Kidney tubule cell (primary cell): ENCODE measurements at regions not wholly inside any gene's neighbourhood (a gene's known extent, or its start where the extent isn't known, plus 50 kb on each side); places are given as distances from the start of the nearest gene placed in this dataset.
A peak's percentile ranks its signal among the peaks of the same experiment; 100 is the strongest.
"Not testable (repeated sequence)": the region's sequence is repeated elsewhere in the genome, so short reads cannot be mapped to it uniquely, and the experiment has no call there.

Experiments used
- DNase-seq: peaks from one replicate; pipeline ENCODE4 v3.0.0-alpha.2; 2018; ENCODE audit warnings: low spot score

GRCh38 chr1:60271041-60271440 lies 197.5 kb upstream of the C1orf87 start:
- no peak for DNase-seq

GRCh38 chr1:60268451-60268850 lies 194.9 kb upstream of the C1orf87 start:
- no peak for DNase-seq

- DNase-seq: peak; percentile 56
These were observed 192.3 kb upstream of the C1orf87 start for GRCh38 chr1:60265560-60266535.

- no peak for DNase-seq
These were observed 189.1 kb upstream of the C1orf87 start for GRCh38 chr1:60262701-60263100.

- DNase-seq: no peak
These were observed 184.0 kb upstream of the C1orf87 start for GRCh38 chr1:60257531-60257930.

- DNase-seq: peak; percentile 46
These were observed 182.0 kb upstream of the C1orf87 start for GRCh38 chr1:60255565-60255964.

- DNase-seq: no peak
These were observed 177.9 kb upstream of the C1orf87 start for GRCh38 chr1:60251426-60251825.

- DNase-seq: not testable (repeated sequence)
These were observed 173.9 kb upstream of the C1orf87 start for GRCh38 chr1:60247467-60247866.

- no peak for DNase-seq
These were observed 171.8 kb upstream of the C1orf87 start for GRCh38 chr1:60245324-60245723.

GRCh38 chr1:60244906-60245305 lies 171.3 kb upstream of the C1orf87 start:
- no peak for DNase-seq

- no peak for DNase-seq
These were observed 161.7 kb upstream of the C1orf87 start for GRCh38 chr1:60235275-60235674.

- DNase-seq: no peak
These were observed 161.2 kb upstream of the C1orf87 start for GRCh38 chr1:60234776-60235175.

GRCh38 chr1:60229821-60230220 lies 156.3 kb upstream of the C1orf87 start:
- no peak for DNase-seq

- peak; percentile 42 for DNase-seq
These were observed 154.5 kb upstream of the C1orf87 start for GRCh38 chr1:60228041-60228491.

- peak; percentile 27 for DNase-seq
These were observed 154.0 kb upstream of the C1orf87 start for GRCh38 chr1:60227601-60228000.

GRCh38 chr1:60225486-60225885 lies 151.9 kb upstream of the C1orf87 start:
- DNase-seq: no peak

- DNase-seq: no peak
These were observed 151.0 kb upstream of the C1orf87 start for GRCh38 chr1:60224523-60224922.

GRCh38 chr1:60223158-60223557 lies 149.6 kb upstream of the C1orf87 start:
- DNase-seq: no peak

- peak; percentile 54 for DNase-seq
These were observed 149.0 kb upstream of the C1orf87 start for GRCh38 chr1:60222360-60223115.

- no peak for DNase-seq
These were observed 139.7 kb upstream of the C1orf87 start for GRCh38 chr1:60213253-60213652.

- DNase-seq: no peak
These were observed 122.5 kb upstream of the C1orf87 start for GRCh38 chr1:60196026-60196425.

GRCh38 chr1:60185684-60186083 lies 112.1 kb upstream of the C1orf87 start:
- no peak for DNase-seq

- DNase-seq: no peak
These were observed 111.0 kb upstream of the C1orf87 start for GRCh38 chr1:60184521-60184920.
